ENCODE measurements at regions not wholly inside any gene's neighbourhood (a gene's known extent, or its start where the extent isn't known, plus 50 kb on each side); places are given as distances from the start of the nearest gene placed in this dataset.

- TF ChIP-seq, protein P1, sequence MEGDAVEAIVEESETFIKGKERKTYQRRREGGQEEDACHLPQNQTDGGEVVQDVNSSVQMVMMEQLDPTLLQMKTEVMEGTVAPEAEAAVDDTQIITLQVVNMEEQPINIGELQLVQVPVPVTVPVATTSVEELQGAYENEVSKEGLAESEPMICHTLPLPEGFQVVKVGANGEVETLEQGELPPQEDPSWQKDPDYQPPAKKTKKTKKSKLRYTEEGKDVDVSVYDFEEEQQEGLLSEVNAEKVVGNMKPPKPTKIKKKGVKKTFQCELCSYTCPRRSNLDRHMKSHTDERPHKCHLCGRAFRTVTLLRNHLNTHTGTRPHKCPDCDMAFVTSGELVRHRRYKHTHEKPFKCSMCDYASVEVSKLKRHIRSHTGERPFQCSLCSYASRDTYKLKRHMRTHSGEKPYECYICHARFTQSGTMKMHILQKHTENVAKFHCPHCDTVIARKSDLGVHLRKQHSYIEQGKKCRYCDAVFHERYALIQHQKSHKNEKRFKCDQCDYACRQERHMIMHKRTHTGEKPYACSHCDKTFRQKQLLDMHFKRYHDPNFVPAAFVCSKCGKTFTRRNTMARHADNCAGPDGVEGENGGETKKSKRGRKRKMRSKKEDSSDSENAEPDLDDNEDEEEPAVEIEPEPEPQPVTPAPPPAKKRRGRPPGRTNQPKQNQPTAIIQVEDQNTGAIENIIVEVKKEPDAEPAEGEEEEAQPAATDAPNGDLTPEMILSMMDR (conservative IDR thresholded peaks at IDR 0.05; ENCODE audit: low read depth, low read length) = no peak
- TF ChIP-seq SMC3 (IDR thresholded peaks at IDR 0.05; ENCODE audit: low read depth, low read length) = no peak
Measured at GRCh38 chr6:119974430-119975159, 625.0 kb upstream of the MAN1A1 start.

Measured in IMR-90 (cell line).